HEK293 (cell line): ENCODE measurements at regions not wholly inside any gene's neighbourhood (a gene's known extent, or its start where the extent isn't known, plus 50 kb on each side); places are given as distances from the start of the nearest gene placed in this dataset.

Source experiments
- CTCF ChIP-seq: fragments of 450-650 bp; formaldehyde crosslinking; IDR thresholded peaks from 2 replicates; pipeline ENCODE4 v1.5.1; 2016; ENCODE audit warnings: missing biosample characterization, missing genetic modification characterization
- GLIS2 ChIP-seq: fragments of 450-650 bp; formaldehyde crosslinking; IDR thresholded peaks from 2 replicates; pipeline ENCODE4 v1.5.1; 2016; ENCODE audit warnings: missing biosample characterization, missing genetic modification characterization
- ZBTB1 ChIP-seq: fragments of 450-650 bp; formaldehyde crosslinking; IDR thresholded peaks from 2 replicates; pipeline ENCODE4 v1.5.1; 2016; ENCODE audit warnings: missing biosample characterization, missing genetic modification characterization
- ZBTB10 ChIP-seq: fragments of 450-650 bp; formaldehyde crosslinking; IDR thresholded peaks from 2 replicates; pipeline ENCODE4 v1.5.1; 2016; ENCODE audit warnings: missing biosample characterization, missing genetic modification characterization
- ZNF239 ChIP-seq: fragments of 450-650 bp; formaldehyde crosslinking; IDR thresholded peaks from 2 replicates; pipeline ENCODE4 v1.5.1; 2016; ENCODE audit warnings: missing biosample characterization, missing genetic modification characterization
- ZNF248 ChIP-seq: fragments of 450-650 bp; formaldehyde crosslinking; IDR thresholded peaks from 2 replicates; pipeline ENCODE4 v1.5.1; 2017; ENCODE audit warnings: missing biosample characterization, missing genetic modification characterization
- ZNF311 ChIP-seq: fragments of 450-650 bp; formaldehyde crosslinking; IDR thresholded peaks from 2 replicates; pipeline ENCODE4 v1.5.1; 2017; ENCODE audit warnings: missing biosample characterization, missing genetic modification characterization, borderline replicate concordance
- ZNF654 ChIP-seq: fragments of 450-650 bp; formaldehyde crosslinking; IDR thresholded peaks from 2 replicates; pipeline ENCODE4 v1.5.1; 2016; ENCODE audit warnings: low read depth, missing biosample characterization, missing genetic modification characterization
- ZNF776 ChIP-seq: fragments of 450-650 bp; formaldehyde crosslinking; IDR thresholded peaks from 2 replicates; pipeline ENCODE4 v1.5.0; 2017; ENCODE audit warnings: missing biosample characterization, missing genetic modification characterization, borderline replicate concordance
- ZNF792 ChIP-seq: fragments of 450-650 bp; formaldehyde crosslinking; IDR thresholded peaks from 2 replicates; pipeline ENCODE4 v1.5.1; 2016; ENCODE audit warnings: missing biosample characterization, missing genetic modification characterization

- no peak for TF ChIP-seq ZNF654 (tag by site-specific recombination)
- TF ChIP-seq CTCF (tag by site-specific recombination) = no peak
- no peak for TF ChIP-seq ZNF311 (tag by site-specific recombination)
- no peak for TF ChIP-seq ZBTB1
- TF ChIP-seq GLIS2 = no peak
- no peak for TF ChIP-seq ZNF792 (tag by site-specific recombination)
- no peak for TF ChIP-seq ZBTB10 (tag by site-specific recombination)
- TF ChIP-seq ZNF239 = no peak
- TF ChIP-seq ZNF248 (tag by site-specific recombination) = no peak
- TF ChIP-seq ZNF776 (tag by site-specific recombination) = no peak
Measured at GRCh38 chr4:27364509-27364908, 503.9 kb downstream of the STIM2 start.
